Daoy (cell line): ENCODE measurements at regions not wholly inside any gene's neighbourhood (a gene's known extent, or its start where the extent isn't known, plus 50 kb on each side); places are given as distances from the start of the nearest gene placed in this dataset.

Experiments
- DNase-seq: peaks from one replicate; pipeline ENCODE4 v3.0.0-alpha.2; 2015; ENCODE audit warnings: low read depth

DNA sequence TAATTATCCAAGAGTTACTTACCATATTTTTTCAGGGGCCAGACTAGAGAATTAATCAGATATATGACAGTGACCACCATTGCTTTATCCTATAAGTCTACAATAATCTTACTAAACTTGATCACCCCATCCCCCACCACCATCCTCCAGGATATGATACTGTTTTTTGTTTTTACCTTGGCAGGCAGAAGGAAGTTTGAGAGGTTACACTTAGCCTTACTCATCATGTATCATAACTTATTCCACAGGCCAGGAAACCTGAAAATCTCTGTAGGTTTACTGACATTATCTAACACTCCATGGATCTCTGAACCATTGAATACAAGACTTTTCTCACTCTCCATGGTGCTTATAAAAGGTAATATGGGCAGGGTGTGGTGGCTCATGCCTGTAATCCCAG is 602.7 kb downstream of the KCNJ3 start:
- no peak for DNase-seq

DNA sequence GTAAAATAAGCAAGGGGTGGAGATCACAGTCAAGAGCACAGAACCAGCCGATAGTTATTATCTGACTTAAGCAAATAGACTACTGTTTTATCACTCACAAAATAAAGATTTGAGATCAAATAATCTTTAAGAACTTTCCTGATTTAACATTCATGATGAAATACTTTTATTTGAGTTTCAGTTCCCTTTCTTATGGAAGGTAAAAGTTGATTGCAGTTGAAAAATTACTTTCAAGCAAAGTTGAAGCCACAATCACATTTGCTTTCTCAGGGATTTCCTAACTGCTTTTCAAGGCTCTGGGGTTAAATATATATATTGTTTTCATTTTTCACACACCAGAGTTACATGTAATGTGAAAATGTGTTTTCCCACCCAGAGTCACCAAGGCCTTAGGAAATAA is 599.5 kb downstream of the KCNJ3 start:
- DNase-seq: no peak

DNA sequence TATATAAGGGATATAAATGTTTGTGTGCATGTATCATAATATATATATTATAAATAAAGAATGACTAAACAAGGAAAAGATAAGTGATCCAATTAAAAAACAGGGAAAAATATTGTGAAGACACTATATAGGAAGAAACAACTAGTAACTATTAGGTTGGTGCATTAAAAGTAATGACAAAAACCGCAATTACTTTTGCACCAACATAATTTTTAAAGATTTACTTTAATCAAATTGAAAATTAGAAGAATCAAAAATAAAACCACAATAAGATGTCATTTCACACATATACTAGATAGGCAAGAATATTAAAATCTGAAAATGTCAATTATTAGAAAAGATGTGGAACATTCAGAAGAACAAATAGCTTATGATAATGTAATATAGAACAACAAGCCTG is 595.9 kb downstream of the KCNJ3 start:
- DNase-seq: no peak

- DNase-seq: no peak
Observed at GRCh38 chr2:155281907-155282306, 583.4 kb downstream of the KCNJ3 start.

GRCh38 chr2:155273323-155273722 is 574.8 kb downstream of the KCNJ3 start:
- no peak for DNase-seq

DNA sequence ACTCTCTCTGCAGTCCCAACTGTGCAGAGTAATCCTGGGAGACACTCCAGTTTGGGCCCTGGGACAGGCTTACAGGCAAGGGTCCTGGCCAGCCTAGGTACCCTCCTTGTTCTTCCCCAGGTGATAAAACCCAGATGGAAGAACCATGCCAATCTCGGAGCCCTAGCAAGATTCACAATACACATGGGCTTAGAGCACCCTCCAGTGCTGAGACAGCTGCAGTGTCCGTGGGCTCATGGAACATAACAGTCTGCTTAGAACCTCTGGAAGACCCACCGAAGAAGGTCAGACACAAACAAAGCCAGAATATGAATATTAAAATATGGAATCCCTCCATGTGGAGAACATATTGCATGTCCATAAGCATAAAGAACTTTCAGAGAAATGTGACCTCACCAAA is 568.1 kb downstream of the KCNJ3 start:
- no peak for DNase-seq

DNA sequence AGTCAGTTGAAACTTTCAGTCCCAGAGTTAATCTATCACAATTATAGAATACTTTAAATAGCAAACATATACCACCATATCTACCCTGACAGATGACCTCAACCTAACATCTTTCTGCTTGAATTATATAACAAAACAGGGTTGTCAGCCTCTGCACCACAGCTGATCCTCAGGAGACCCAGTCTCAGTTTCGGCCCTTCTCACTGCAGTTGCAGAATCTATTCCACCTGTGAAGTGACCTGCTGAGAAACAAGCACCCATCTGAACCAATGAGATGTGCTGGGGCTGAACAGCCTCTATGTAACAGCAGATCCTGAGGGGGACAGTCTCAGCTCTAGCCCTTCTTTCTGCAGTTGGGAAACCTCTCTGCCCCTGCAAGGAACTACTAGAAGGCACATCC is 567.6 kb downstream of the KCNJ3 start:
- no peak for DNase-seq

DNA sequence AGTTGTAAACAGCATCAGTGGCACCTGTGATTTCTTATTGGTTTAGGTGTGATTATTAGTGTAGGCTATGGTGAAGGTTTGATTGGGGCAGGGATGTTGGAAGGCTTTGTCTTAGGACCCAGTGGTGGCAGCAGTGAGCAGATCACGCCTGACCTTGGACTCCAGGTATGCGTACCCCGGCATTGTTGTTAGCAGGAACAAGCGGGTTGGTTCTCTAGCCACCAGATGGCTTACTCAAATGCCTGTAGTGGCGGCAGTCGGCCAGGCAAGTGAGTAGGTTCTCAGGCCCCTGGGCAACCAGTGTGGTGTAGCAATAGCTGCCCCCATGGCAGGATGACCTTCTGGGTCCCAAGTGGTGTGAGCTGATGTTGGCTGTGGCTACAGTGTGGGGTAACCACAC is 558.3 kb downstream of the KCNJ3 start:
- no peak for DNase-seq

- DNase-seq: no peak
Observed at GRCh38 chr2:155250800-155251199, 552.3 kb downstream of the KCNJ3 start.

GRCh38 chr2:155240176-155240575 is 541.7 kb downstream of the KCNJ3 start:
- DNase-seq: no peak

DNA sequence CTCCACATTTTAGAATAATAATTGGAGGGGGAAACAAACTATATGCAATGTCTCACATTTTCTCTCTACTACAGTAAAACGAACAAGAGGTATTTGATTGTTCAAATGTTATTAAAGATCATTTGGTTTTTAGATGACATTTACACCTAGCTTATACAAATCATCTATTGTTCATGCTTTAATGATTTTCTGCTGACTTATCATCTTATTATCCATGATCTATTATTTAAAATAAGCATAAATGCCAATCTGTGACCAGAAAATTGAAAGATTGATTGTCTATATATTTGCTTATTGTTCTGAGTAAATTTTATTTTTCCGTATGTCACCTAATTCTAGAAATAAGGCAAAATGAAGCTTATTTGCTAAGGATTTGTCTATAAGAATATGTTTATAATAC is 537.2 kb downstream of the KCNJ3 start:
- no peak for DNase-seq

DNA sequence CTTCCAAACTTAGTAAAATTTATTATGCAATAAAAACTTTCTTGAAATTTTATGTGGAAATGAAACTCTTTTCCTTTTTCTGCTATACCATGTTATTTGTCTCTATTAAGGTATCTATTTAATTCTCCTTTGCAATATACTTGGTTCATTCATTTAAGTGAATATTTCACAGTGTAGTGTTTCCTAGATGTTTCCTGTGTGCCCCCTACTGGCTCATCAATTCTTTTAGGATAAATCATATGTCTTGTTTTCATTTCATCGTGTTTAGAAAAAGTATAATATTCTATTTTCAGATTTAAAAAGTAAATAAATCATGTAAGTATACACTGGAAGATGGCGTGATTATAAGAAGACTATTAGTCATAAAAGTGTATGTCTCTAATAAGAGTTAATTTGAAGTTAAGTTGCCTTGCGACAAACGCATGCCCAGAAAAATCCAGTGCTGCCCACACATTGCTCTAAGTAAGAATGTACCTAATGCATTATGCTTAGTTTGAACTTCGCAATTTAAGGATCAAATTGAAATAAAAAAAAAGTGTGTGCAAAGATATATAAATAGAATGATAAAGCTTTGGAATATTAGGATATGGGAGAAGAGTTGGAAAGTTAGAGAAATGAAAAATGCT is 525.4 kb downstream of the KCNJ3 start:
- no peak for DNase-seq

DNA sequence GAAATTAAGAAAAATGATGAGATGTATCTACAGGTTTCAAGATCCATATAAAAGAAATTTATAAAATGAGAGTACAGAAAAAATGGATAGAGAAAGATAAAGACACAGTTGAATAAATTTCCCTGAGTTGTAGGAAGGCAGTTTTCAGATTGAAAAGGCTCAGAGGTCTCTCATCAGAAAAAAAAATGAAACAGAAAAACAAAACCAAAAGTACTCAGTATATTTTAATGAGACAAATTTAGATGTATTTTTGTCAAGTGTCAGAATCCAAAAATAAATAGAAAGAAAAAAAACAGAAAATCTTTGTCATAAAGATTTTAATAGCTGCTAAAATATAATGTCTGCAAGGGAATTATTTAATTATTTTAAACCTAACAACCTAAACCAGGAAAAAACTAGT is 520.5 kb downstream of the KCNJ3 start:
- no peak for DNase-seq

DNA sequence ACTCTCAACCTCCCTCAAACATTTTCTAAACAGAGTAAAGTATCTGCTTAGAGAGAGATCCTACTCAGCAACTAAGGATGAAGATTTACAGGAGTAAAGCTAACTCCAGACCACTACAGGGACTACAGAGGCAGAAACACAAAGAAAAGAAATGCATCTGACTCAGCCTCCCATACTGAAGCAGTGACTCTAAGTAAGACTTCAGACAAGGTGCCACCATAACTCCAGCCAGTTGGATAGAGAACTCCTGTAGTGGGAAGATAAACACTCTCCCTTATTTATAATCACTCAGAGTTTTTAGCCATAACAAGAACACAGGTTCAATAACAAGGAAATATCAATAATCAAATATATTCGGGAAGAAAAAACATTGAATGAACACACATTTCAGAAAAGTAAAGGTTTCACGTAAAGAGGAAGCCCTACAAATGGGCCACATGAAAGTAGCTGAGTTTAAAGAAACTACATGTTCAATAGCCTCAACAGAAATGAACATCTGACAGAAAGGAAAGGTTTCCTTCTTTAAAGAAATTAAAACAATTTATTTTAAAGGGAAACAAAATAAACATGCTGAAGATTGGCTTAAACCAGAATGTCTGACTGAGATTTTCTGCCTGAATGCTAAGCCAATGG is 519.9 kb downstream of the KCNJ3 start:
- no peak for DNase-seq

- DNase-seq: no peak
Observed at GRCh38 chr2:155215037-155215707, 516.7 kb downstream of the KCNJ3 start.

DNA sequence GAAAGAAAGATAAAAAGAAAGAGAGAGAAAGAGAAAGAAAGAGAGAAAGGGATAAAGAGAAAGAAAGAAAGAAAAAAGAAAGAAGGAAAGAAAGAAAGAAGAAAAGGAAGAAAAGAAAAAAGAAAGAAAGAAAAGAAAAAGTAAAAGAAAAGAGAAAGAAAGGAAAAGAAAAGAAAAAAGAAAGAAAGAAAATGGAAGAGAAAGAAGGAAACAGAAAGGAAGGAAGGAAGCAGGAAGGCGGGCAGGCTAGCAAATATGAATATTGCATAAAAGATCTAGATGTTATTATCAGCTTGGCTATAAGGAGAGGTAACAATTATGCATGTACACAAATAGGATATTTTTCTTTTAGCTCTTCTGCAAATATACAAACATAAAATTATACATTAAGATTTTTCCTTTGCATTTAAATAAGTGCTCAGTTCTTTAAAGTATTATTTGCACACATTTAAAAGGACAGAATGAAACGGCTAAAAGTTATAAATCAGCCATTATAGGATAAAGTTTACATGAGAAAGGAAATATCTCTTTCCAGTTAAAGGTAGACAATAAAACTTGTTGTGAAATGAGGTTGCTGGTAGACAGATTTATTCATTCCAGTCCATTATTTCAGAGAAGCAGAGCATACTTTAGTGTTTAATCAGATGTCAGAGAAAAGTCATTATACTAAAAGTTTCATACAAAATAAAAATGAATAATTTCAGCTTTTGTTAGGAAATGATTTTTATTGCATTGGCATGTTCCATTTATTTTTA is 511.4 kb downstream of the KCNJ3 start:
- no peak for DNase-seq

DNA sequence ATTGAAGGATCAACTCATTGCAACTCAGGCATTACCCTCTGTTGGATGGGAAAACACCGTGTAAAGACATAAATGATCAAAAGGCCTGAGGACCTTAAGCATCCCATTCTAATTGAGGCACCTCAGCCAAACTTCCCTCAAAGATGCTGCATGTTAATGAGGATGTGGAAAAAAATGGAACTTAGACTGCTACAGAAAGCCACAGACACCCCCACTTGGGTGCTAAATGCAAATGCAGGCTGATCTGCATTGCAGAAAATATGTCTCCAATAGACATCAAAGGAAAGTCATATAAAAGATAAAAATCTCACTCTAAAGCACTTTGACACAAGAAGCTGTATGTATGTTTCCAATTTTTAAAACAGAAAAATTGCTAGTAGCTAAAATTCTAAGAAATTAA is 504.7 kb downstream of the KCNJ3 start:
- no peak for DNase-seq

DNA sequence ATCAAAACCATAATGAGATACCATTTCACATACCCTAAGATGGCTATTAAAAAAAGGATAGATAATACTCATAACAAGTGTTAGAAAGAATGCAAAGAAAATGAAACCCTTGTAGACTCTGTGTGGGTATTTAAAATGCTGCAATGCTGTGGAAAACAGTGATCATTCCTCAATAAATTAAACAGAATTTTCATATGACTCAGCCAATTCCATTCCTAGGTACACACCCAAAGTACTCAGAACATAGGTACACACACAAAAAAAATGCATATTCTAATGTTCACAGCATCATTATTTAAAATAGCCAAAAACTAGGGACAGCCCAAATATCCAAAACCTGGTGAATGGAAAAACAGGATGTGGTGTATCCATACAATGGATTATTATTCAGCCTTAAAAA is 502.3 kb downstream of the KCNJ3 start:
- no peak for DNase-seq

DNA sequence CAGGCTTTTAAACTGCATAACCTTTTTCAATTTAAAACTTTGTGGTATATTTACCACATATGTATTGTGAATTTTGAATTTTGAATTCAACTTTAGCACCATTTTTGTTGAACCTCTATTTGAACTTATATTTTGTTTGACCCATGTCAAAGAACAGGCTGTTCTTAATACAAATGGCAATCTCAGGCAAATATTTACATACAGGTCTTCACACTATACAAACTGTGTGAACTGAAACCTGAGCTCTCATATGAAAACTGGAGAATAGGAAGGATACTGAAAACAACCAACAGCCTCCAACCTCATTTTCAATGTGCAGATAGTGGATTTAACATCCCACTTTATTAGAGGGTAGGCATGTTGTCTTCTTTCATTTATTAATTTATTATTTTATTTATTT is 491.8 kb downstream of the KCNJ3 start:
- no peak for DNase-seq

GRCh38 chr2:155178921-155179320 is 480.4 kb downstream of the KCNJ3 start:
- no peak for DNase-seq

GRCh38 chr2:155176345-155176744 is 477.9 kb downstream of the KCNJ3 start:
- DNase-seq: no peak

DNA sequence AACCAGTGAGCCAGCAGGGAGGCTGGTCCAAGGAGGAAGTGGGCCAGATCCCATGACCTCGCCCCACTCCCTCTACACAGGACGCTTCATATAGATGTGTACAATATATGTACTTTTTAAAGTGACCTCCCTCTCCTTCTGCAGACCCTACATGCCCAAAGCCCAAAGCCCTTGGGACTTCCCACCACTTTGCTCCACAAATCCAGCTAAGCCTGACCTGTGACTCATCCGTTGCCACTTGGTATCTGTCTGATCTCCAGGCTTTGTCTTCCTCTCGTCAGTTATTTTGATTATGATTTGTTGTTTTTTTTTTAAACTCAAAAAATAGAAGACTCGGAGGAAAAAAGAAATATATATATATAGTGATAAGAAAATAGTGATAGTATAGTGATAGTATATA is 470.8 kb downstream of the KCNJ3 start:
- DNase-seq: no peak

DNA sequence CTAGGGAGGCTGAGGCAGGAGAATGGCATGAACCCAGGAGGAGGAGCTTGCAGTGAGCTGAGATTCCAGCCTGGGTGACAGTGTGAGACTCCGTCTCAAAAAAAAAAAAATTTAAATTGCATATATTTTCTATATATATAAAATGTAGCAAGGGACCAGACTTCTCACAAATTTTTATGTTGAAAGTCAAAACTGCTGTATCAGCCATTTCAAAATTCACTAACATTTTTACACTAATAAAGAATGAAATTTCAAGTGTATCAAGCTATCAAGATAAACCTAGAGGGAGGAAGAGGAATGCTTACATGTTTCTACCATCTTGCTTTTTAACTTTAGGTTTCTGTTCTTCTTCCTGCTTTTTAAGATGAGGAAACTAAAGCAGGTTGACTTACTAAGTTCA is 464.0 kb downstream of the KCNJ3 start:
- DNase-seq: no peak
